HCT116 (cell line): ENCODE measurements at regions not wholly inside any gene's neighbourhood (a gene's known extent, or its start where the extent isn't known, plus 50 kb on each side); places are given as distances from the start of the nearest gene placed in this dataset.

Source experiments
- ATAC-seq: fragments of 200-7000 bp; cut with Tn5 transposase; 2 replicates; pipeline ENCODE4 v1.9.1; 2020; ENCODE audit warnings: mild to moderate bottlenecking, moderate library complexity
- BruUV-seq: library from RNA; stranded (reverse); fragments of 400-500 nt; replicated peaks from 2 replicates; lab custom pipeline; 2021; lab: Mats Ljungman, UMichigan
- CTCF ChIA-PET: fragments of 300-600 bp; sonication (Branson Sonifier 250); formaldehyde crosslinking; loops from one replicate; lab custom pipeline; 2021; ENCODE audit warnings: antibody characterized with exemption; lab: Charles Lee
- POLR2A ChIA-PET: fragments of 300-600, 350-600 bp; sonication (Branson Sonifier 250); formaldehyde crosslinking; loops from one replicate; lab custom pipeline; 2021; ENCODE audit warnings: antibody characterized with exemption; lab: Charles Lee
- RAD21 ChIA-PET, 2 experiments: fragments of 300-600 bp; sonication (Branson Sonifier 250); formaldehyde crosslinking; loops; one replicate each; lab custom pipeline; 2023; ENCODE audit warnings: low total read pairs in 2 of 2; ENCODE audit not compliant: uncharacterized antibody in 2 of 2, unreplicated experiment in 2 of 2, low non-redundant PET in 1 of 2; lab: Charles Lee
- DNase-seq: peaks from one replicate; pipeline ENCODE4 v3.0.0-alpha.2; 2010; ENCODE audit warnings: low read depth, low spot score
- H2AFZ ChIP-seq: fragments of 200-600 bp; shearing (Covaris generic), sonication (generic); 2 replicates; pipeline ENCODE4 v1.6.1; 2017; ENCODE audit warnings: low read depth, mixed run types, mixed read lengths, antibody characterized with exemption, low read length; ENCODE audit not compliant: poor library complexity, severe bottlenecking
- H3K27ac ChIP-seq: 2 replicates; pipeline ENCODE4 v1.5.1; 2012; ENCODE audit warnings: low read depth, low read length
- H3K27me3 ChIP-seq: fragments of 200-600 bp; sonication (generic); 2 replicates; pipeline ENCODE4 v1.6.1; 2016; ENCODE audit warnings: mixed run types, low read length, mixed read lengths; ENCODE audit not compliant: insufficient read depth
- H3K36me3 ChIP-seq, 2 experiments: fragments of 200-500 bp in 1 of 2; fragments of 200-600 bp in 1 of 2; sonication (Bioruptor generic) in 1 of 2; sonication (generic) in 1 of 2; 2 replicates each; pipeline versions ENCODE4 v1.5.1 to v1.6.1; 2014 to 2016; ENCODE audit warnings: low read length in 2 of 2, inconsistent platforms in 1 of 2, mixed read lengths in 1 of 2, mixed run types in 1 of 2; ENCODE audit not compliant: insufficient read depth in 2 of 2, control insufficient read depth in 1 of 2
- H3K4me1 ChIP-seq, 2 experiments: fragments of 200-600 bp in 1 of 2; sonication (generic) in 1 of 2; 2 replicates each; pipeline versions ENCODE4 v1.5.1 to v1.6.1; 2012 to 2017; ENCODE audit warnings: low read length in 2 of 2, inconsistent platforms in 1 of 2, mild to moderate bottlenecking in 1 of 2, mixed read lengths in 1 of 2, mixed run types in 1 of 2, moderate library complexity in 1 of 2; ENCODE audit not compliant: insufficient read depth in 2 of 2, control insufficient read depth in 1 of 2
- H3K4me2 ChIP-seq: fragments of 200-600 bp; sonication (generic); 2 replicates; pipeline ENCODE4 v1.6.1; 2017; ENCODE audit warnings: mixed run types, low read length, mixed read lengths
- H3K4me3 ChIP-seq, 2 experiments: fragments of 200-600 bp in 1 of 2; sonication (generic) in 1 of 2; replicated peaks in 1 of 2; 2 replicates each; pipeline ENCODE4 v1.5.1; 2011 to 2016; ENCODE audit warnings: low read length in 2 of 2, control low read depth in 1 of 2, low read depth in 1 of 2, mild to moderate bottlenecking in 1 of 2, mixed read lengths in 1 of 2, mixed run types in 1 of 2
- H3K79me2 ChIP-seq: fragments of 200-600 bp; sonication (generic); 2 replicates; pipeline ENCODE4 v1.6.1; 2017; ENCODE audit warnings: mild to moderate bottlenecking, mixed run types, low read length, moderate library complexity, mixed read lengths; ENCODE audit not compliant: insufficient read depth
- H3K9ac ChIP-seq: fragments of 200-600 bp; sonication (generic); 2 replicates; pipeline ENCODE4 v1.6.1; 2016; ENCODE audit warnings: low read length, mixed read lengths
- H3K9me2 ChIP-seq: fragments of 200-600 bp; sonication (generic), shearing (Covaris generic); 2 replicates; pipeline ENCODE4 v1.6.1; 2017; ENCODE audit warnings: mixed run types, mild to moderate bottlenecking, moderate library complexity; ENCODE audit not compliant: insufficient read depth
- H3K9me3 ChIP-seq, 2 experiments: fragments of 200-500 bp in 1 of 2; fragments of 200-600 bp in 1 of 2; sonication (Bioruptor generic) in 1 of 2; sonication (generic) in 1 of 2; 2 replicates each; pipeline ENCODE4 v1.6.1; 2014 to 2017; ENCODE audit warnings: low read length in 2 of 2, mixed read lengths in 2 of 2, inconsistent platforms in 1 of 2, low read depth in 1 of 2, mild to moderate bottlenecking in 1 of 2, mixed run types in 1 of 2, moderate library complexity in 1 of 2; ENCODE audit not compliant: control insufficient read depth in 1 of 2, insufficient read depth in 1 of 2
- H4K20me1 ChIP-seq: fragments of 200-600 bp; sonication (generic), shearing (Covaris generic); 2 replicates; pipeline ENCODE4 v1.6.1; 2017; ENCODE audit warnings: mixed run types, mild to moderate bottlenecking, moderate library complexity; ENCODE audit not compliant: insufficient read depth
- CBX3 ChIP-seq: IDR thresholded peaks from 2 replicates; pipeline ENCODE4 v1.6.1; 2012; ENCODE audit warnings: low read depth
- CEBPB ChIP-seq: IDR thresholded peaks from 2 replicates; pipeline ENCODE4 v1.6.1; 2012; ENCODE audit warnings: low read depth
- ELF1 ChIP-seq: IDR thresholded peaks from 2 replicates; pipeline ENCODE4 v1.6.1; 2012; ENCODE audit warnings: low read depth, borderline replicate concordance
- FOSL1 ChIP-seq: IDR thresholded peaks from 2 replicates; pipeline ENCODE4 v1.6.1; 2012; ENCODE audit warnings: low read depth
- JUND ChIP-seq: IDR thresholded peaks from 2 replicates; pipeline ENCODE4 v1.6.1; 2012
- POLR2AphosphoS5 ChIP-seq: IDR thresholded peaks from 2 replicates; pipeline ENCODE4 v1.6.1; 2011; ENCODE audit warnings: mild to moderate bottlenecking, low read depth, low read length, moderate library complexity
- RAD21 ChIP-seq: IDR thresholded peaks from 2 replicates; pipeline ENCODE4 v1.6.1; 2012; ENCODE audit warnings: low read depth, mild to moderate bottlenecking
- REST ChIP-seq: IDR thresholded peaks from 2 replicates; pipeline ENCODE4 v1.6.1; 2012; ENCODE audit warnings: low read depth
- SP1 ChIP-seq: IDR thresholded peaks from 2 replicates; pipeline ENCODE4 v1.6.1; 2012; ENCODE audit warnings: low read depth
- SRF ChIP-seq: IDR thresholded peaks from 2 replicates; pipeline ENCODE4 v1.6.1; 2012; ENCODE audit warnings: low read depth
- TCF7L2 ChIP-seq: IDR thresholded peaks from 2 replicates; pipeline ENCODE4 v1.7.0; 2011; ENCODE audit warnings: borderline replicate concordance, inconsistent platforms; ENCODE audit not compliant: insufficient read depth, insufficient read length; ENCODE audit errors: extremely low read depth
- ZBTB33 ChIP-seq: IDR thresholded peaks from 2 replicates; pipeline ENCODE4 v1.6.1; 2011; ENCODE audit warnings: mild to moderate bottlenecking, low read length, moderate library complexity; ENCODE audit not compliant: insufficient replicate concordance; ENCODE audit errors: extremely low read depth
- intact Hi-C: fragments of 100-400 bp; cut with micrococcal nuclease; formaldehyde crosslinking; loops from 2 replicates; pipeline ENCODE4 v1.10.0; 2022

- Histone ChIP-seq H3K36me3 (no peaks in the 10 kb centered on the region), H3K27ac (no peak overlapping the region), H3K4me3 (no peak overlapping the region), H3K9ac (no peak overlapping the region), H3K79me2 (no peaks in the 10 kb centered on the region), H3K4me2 (no peak overlapping the region), H2AFZ (no peak overlapping the region), H3K4me1 (no peaks in the 10 kb centered on the region), H3K9me2 (no peaks in the 10 kb centered on the region), H4K20me1 (no peaks in the 10 kb centered on the region), H3K27me3 (no peaks in the 10 kb centered on the region), H3K9me3 (peaks cover 20 to 25% of the 10 kb centered on the region in 2 experiments; a peak in 3 of 4 replicates)
- TF ChIP-seq SP1 = no peak
- TF ChIP-seq JUND = no peak
- TF ChIP-seq ELF1 = no peak
- TF ChIP-seq SRF = no peak
- no peak for TF ChIP-seq TCF7L2
- no peak for TF ChIP-seq RAD21
- no peak for TF ChIP-seq ZBTB33
- no peak for TF ChIP-seq REST
- TF ChIP-seq CBX3 = no peak
- no peak for TF ChIP-seq FOSL1
- no peak for TF ChIP-seq CEBPB
- no peak for TF ChIP-seq POLR2AphosphoS5
- ATAC-seq = no peak
- CTCF ChIA-PET = no interaction called here
- no peak for DNase-seq
- BruUV-seq = no TSS peak
- RAD21 ChIA-PET = no interaction called here
- POLR2A ChIA-PET = no interaction called here
- intact Hi-C loops = no loop called here
These were observed 912.2 kb upstream of the PIK3C3 start for GRCh38 chr18:41042866-41043265.
